ENCODE measurements at regions not wholly inside any gene's neighbourhood (a gene's known extent, or its start where the extent isn't known, plus 50 kb on each side); places are given as distances from the start of the nearest gene placed in this dataset.

DNA sequence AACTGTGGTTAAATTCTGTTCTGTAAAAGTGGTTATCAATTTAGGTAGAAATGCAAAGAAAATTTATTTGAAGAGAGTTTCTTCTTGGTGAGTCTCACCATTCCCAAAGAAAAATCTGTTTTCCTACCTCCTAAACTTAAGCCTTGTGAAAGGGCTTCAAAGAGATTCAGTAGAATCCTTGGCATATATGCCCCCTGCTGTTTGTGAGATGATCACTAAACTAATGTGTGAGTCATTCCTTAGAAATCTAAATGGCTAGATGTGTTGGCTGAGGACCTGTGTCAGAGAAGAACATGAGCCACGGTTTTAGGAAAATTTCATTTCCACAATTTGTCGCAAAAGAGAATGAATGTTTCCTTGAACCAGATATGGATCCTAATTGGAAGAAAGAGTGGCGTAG lies 260.9 kb downstream of the SLC7A11 start:
- Histone ChIP-seq H3K9me3 (replicated peaks; ENCODE audit: control insufficient read depth, insufficient read depth, low read length) (no peaks in the 10 kb centered on the region), H3K4me1 (ENCODE audit: control insufficient read depth, extremely low read depth, insufficient read depth, low read length) (no peaks in the 10 kb centered on the region), H2AFZ (ENCODE audit: low read depth, low read length) (no peak overlapping the region), H3K4me3 (replicated peaks in 1 of 3; ENCODE audit: insufficient read depth in 1 of 3, low read depth in 1 of 3, low read length in 3 of 3) (no peak overlapping the region), H3K4me2 (ENCODE audit: insufficient read depth, low read length) (no peak overlapping the region), H3K9ac (replicated peaks; ENCODE audit: extremely low read depth, insufficient read depth, low read length) (no peak overlapping the region), H3K9me1 (replicated peaks; ENCODE audit: control insufficient read depth, extremely low read depth, insufficient read depth, low read length) (no peaks in the 10 kb centered on the region), H3K27ac (ENCODE audit: insufficient read depth, low read depth, low read length) (no peak overlapping the region), H3K36me3 (ENCODE audit: control insufficient read depth in 2 of 2, extremely low read depth in 1 of 2, insufficient read depth in 2 of 2, low read length in 2 of 2) (no peaks in the 10 kb centered on the region), H3K27me3 (ENCODE audit: control insufficient read depth in 2 of 2, insufficient read depth in 2 of 2, low read length in 2 of 2) (no peaks in the 10 kb centered on the region), H4K20me1 (replicated peaks; ENCODE audit: control insufficient read depth, extremely low read depth, insufficient read depth, low read length) (no peaks in the 10 kb centered on the region), H3K79me2 (ENCODE audit: control insufficient read depth, insufficient read depth, low read length) (no peaks in the 10 kb centered on the region)
- POLR2A ChIA-PET: no interaction called here
- BruUV-seq (replicated peaks): no TSS peak
- DNase-seq (ENCODE audit: low read depth, low spot score) (no peak), FAIRE-seq (no peak)
- dilution Hi-C loops (cut with MboI; ENCODE audit: extremely low pct_ligation_motif_present, low sequenced_read_pairs) (no loop called here), intact Hi-C loops (cut with micrococcal nuclease) (no loop called here)
- TF ChIP-seq MYC (IDR thresholded peaks at IDR 0.05; ENCODE audit: low read depth, low read length) (no peak), POLR2A (IDR thresholded peaks at IDR 0.05; ENCODE audit: low read depth, low read length) (no peak), FOS (IDR thresholded peaks at IDR 0.05; ENCODE audit: borderline replicate concordance, insufficient read depth, low read length) (no peak), GATA2 (IDR thresholded peaks at IDR 0.05; ENCODE audit: insufficient read depth, insufficient read length, low read depth, low read length) (no peak), JUN (IDR thresholded peaks at IDR 0.05; ENCODE audit: borderline replicate concordance, insufficient read depth, insufficient read length, low read depth) (no peak), EZH2 (IDR thresholded peaks at IDR 0.05; ENCODE audit: borderline replicate concordance, low read depth, low read length, severe bottlenecking) (no peak), POLR2AphosphoS5 (IDR thresholded peaks at IDR 0.05; ENCODE audit: insufficient read depth, low read depth, low read length) (no peak)
- TF ChIP-seq, protein P1, sequence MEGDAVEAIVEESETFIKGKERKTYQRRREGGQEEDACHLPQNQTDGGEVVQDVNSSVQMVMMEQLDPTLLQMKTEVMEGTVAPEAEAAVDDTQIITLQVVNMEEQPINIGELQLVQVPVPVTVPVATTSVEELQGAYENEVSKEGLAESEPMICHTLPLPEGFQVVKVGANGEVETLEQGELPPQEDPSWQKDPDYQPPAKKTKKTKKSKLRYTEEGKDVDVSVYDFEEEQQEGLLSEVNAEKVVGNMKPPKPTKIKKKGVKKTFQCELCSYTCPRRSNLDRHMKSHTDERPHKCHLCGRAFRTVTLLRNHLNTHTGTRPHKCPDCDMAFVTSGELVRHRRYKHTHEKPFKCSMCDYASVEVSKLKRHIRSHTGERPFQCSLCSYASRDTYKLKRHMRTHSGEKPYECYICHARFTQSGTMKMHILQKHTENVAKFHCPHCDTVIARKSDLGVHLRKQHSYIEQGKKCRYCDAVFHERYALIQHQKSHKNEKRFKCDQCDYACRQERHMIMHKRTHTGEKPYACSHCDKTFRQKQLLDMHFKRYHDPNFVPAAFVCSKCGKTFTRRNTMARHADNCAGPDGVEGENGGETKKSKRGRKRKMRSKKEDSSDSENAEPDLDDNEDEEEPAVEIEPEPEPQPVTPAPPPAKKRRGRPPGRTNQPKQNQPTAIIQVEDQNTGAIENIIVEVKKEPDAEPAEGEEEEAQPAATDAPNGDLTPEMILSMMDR (IDR thresholded peaks at IDR 0.05; ENCODE audit: extremely low read depth in 1 of 2, insufficient read depth in 1 of 2, low read depth in 1 of 2, low read length in 2 of 2): no peak
- TF ChIP-seq, protein P2, sequence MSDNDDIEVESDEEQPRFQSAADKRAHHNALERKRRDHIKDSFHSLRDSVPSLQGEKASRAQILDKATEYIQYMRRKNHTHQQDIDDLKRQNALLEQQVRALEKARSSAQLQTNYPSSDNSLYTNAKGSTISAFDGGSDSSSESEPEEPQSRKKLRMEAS (IDR thresholded peaks at IDR 0.05; ENCODE audit: insufficient read depth, insufficient read length): no peak
- CTCF ChIA-PET: interaction anchor here (1.5 to 2.4 kb wide), 3 partner anchors 10 to 85 kb away, joined by 3 to 9 read pairs (median 8); no protein-coding TSS in a partner anchor

Measured in endothelial cell of umbilical vein (primary cell).